NCI-H1417 treated with DMSO at 0.1 percent for 48 hours (cell line): ENCODE measurements at regions not wholly inside any gene's neighbourhood (a gene's known extent, or its start where the extent isn't known, plus 50 kb on each side); places are given as distances from the start of the nearest gene placed in this dataset.

Source experiments
- DNase-seq: peaks from one replicate; lab custom pipeline; 2025; lab: John Stamatoyannopoulos, UW

DNA sequence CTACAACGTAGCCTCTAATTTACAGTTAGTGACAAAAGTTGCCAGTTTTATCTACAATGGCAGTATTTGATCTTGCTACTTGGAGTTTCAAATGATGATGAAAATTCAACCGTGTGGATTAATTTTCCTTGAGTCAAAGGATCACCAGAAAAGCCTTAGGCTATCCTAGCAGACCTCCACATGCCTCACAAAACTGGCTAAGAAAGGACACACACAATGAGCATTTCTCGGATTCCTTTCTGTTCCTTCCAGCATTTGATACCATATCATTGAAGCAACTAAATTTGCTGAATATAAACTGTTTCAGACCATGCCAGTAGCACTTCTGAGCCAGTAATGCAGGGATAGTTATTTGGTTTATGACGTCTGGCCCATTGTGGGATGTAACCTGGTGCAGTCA is 587.4 kb upstream of the MDFIC2 start:
- DNase-seq, result no peak

DNA sequence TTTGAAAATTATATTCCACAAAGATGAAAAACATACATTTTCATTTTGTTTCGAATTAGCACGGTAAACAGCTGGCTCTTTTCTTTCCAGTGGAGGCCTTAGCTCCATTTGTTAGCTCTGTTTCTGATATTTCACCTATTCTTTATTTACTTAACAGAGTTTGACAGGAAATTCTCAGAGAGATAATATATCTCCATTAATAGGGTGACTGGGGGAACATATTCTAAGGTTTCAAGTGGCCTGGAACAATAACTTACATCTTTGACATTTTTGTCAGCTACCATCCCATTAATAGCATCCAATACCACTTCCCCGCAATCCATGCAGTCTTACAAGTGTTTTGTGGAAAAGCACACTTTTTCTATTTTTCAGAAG is 577.6 kb upstream of the MDFIC2 start:
- DNase-seq, result no peak

DNA sequence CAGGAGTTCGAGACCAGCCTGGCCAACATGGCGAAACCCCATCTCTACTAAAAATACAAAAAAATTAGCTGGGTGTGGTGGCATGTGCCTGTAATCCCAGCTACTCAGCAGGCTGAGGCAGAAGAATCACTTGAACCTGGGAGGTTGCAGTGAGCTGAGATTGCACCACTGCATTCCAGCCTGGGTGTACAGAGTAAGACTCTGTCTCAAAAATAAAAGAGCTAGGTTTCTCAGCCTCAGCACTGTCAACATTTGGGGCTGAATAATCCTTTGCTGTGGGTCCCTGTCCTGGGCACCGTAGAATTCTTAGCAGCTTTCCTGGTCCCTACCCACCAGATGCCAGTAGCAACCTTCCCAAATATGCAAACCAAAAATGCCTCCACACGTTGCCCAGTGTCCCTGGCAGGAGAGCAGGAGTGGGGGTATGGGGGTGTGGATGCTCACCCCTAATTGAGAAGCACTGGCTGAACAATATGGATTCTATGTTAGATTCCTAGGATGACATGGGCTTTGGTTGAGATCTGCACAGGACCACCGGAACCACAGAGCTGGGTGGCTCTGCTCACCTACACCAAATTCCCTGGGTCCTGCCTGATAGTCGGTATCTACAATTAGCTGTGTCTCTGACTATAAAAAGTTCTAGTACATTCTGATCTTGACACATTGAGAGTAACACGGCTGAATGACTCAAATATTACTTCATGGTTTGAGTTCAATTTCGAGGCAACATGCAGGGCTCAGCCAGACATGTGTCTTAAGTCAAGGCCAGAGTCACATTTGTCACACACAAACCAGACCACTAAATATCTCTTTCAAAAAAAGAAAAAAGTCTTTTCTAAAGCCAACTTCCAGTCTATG is 577.0 kb upstream of the MDFIC2 start:
- DNase-seq, result no peak

DNA sequence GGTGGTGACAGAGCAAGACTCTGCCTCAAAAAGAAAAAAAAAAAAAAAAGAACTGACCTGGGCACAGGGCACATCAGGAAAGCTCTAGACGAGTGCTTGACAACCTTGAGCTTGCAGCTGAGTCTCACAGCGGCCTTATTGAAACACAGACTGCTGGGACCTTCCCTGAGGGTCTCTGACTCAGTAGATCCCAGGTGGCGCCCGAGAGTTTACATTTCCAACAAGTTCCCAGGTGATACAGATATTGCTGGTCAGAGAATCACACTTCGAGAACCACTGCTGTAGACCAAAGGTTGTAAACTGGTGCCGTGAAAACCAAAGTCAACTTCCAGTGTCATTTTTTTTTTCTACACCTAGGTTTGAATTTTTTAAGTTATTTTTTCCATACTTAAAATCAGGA is 573.2 kb upstream of the MDFIC2 start:
- DNase-seq, result no peak

DNA sequence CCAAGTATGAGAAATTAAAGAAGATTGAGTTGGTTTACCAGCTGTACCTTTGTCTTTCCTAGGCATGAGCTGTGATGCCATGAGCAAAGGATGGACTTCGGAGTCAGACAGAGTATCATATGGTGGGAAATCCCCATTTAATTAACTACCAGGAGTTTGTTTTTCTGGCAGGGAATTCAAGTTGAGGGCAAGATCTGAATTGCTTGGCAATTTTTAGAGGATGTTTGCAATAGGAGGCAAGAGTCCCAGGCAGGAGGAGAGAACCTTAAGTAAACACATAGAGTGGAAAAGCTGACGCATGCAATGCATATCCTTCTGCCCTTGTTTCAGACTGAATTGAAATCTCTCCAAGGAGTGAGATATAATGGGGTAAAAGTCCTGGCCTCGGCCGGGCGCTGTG is 569.7 kb upstream of the MDFIC2 start:
- DNase-seq, result no peak

DNA sequence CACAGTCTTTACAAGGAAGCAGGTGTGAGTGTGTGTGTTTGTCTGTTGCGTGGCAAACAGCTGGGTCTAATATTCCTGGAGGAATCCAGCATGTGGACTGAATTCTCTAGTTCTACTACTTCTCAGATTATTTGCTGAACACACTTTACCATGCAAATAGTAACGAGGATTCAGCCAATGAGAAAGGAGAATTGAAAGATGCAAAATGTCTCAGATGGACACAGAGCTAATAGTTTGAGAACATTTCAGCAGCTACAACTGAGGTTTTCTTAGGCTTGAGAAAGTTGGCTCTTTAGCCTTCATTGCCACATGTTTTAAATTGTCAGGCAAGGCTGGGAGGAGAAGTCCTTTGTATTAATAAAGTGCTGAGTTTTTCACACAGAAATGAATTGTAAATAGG is 568.0 kb upstream of the MDFIC2 start:
- DNase-seq, result no peak

DNA sequence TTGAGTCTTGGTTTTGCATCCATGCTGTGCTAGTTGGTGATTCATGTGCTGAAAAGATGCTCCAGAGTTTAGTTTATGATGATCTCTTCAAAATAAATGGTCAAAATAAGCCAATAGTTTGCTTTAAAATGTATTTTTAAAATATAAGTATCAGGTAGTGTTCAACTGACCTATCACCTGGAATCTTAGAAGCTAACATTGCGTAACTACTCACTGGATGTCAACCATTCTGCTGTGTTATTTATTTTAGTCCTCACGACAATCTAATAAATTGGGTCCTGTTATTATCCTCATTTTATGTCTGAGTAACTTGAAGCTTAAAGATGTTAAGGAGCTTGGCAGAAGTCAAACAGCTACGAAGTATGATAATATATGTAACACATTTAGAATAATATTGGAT is 563.7 kb upstream of the MDFIC2 start:
- DNase-seq, result no peak

DNA sequence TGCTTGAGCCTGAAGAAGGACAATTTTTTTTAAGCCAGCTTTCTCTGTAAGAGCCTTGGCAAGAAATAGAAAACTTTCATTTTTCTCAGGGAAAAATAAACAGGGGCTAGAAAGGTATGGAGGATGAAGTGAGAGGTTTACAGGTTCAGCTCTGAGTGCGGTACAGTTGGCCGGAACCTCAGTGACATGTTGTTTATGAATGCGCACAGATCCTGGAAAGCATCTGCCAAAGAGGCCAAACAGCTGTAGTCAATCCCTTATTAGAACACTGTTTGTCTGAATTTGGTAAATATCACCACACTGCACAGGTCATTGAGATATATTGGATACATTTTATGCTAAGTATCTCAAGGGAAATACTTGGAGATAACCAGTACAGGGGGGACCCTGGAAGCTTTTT is 561.8 kb upstream of the MDFIC2 start:
- DNase-seq, result no peak

DNA sequence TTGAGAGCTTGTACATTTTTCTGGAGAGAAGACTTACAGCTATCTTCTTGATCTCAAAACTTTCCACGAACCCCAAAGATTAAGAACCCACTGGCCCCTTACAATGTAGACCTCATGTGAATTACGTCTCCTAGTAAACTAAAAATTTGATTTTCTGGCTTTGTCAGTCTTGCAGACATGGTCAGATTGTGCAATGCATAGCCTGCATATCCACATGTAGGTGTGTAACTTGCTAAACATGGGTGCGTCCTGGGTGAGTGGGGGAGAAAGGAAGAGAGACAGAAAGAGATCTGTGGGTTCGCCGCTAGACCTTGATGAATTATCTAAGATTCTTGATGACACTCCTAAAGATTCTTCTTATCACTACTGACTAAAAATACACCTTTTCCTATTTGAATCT is 561.2 kb upstream of the MDFIC2 start:
- DNase-seq, result no peak

DNA sequence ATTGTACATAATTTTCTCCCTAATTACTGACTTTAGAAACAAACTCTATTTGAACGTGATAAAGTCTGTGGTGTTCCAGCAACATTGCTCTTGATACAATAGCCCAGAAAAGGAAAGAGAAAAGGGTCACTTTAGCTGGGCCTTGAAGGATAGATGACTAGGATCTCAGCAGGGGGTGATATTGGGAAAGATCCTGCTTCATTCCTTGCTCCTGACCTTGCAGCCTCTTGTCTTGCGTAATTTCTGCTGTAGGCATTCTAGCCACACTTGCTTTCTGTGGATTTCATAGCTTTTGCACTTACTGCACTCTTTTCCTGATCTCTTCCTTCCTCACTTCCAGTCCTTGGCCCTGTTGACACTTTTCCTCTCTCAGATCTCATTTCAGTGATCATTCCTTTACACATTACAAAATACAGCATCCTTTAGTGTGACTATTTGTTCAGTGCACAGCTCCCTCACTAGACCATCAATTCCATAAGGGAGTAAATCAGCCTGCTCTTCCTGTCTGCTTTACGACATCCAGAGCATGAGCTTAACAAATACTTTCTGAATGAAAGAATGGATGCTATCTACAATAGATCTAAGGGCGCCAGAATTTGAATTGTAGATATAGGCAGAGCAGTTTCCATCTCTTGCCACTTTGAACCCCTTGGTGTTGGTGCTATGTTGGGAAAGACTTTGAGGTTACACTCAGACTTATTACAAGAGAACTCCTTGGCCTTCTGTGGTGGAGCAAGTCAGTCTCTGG is 559.6 kb upstream of the MDFIC2 start:
- DNase-seq, result no peak

DNA sequence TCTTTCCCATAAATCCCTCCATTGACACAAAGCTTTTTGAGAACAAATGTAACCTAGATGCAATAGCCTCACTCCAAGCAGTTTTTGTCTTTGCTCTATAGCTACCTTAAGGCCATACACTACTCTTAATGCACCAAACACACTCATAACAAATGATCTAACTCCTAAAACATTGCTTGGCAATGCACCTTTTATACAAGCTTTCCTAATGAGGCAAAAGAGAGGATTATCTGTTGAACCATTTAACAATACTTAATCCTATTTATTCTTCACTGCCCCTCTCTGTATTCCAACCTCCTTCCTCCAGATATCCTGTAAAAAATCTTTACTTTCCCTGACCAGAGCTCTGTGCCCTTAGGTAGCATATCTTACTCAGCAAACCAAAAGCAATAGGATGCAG is 558.1 kb upstream of the MDFIC2 start:
- no peak for DNase-seq

DNA sequence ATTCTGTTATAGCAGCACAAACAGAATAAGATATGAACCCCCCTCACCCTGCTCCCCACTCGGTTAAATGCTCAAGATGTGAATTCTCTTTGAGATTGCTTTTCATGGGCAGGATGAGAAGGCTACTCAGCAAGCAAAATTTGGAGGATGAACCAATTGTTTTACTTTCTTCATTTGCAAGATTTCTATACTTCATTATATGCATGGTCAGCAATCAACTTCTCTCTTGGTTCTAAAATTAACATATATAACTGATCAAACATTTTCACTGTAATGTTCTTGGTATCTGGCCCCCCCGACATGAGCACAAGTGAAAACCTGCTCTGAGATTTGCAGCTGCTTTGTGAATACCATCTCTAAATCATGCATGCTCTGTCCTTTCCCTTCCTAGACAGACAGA is 556.1 kb upstream of the MDFIC2 start:
- DNase-seq, result no peak

DNA sequence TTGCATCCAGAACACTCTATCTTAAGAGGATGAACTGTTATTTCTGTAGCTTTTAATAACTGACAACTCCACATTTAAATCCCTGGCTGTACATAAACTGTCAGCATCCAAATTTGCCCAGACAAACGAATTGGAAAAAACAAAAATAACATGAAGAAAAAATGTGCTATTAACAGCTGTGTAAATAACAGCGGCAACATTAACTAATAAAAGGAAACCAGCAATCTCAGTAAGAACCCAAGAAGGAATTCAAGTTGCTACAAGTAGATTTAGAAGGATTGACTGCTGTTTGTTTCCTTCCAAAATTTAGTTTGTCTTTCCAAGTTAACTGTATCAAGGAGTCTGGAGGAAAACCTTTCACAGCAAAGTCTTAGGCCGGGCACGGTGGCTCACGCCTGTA is 550.6 kb upstream of the MDFIC2 start:
- DNase-seq, result no peak

DNA sequence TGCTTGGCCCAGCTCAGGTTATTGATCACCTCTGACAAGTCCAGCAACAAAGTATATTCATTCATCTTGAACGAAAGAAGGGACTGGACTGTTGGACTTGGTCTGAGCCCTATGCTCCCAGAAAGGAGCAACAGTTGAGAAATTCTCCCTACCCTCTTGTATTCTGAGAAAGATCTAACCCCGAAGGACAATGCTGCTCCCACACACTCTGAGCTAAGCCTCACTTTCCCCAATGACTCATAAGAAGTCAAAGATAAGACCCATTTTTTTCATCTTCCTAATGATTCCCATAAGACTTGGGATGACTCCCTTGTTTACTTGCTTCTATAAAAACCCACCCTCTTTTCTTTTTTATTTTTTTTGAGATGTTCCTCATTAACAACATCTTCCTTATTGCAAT is 549.4 kb upstream of the MDFIC2 start:
- no peak for DNase-seq

DNA sequence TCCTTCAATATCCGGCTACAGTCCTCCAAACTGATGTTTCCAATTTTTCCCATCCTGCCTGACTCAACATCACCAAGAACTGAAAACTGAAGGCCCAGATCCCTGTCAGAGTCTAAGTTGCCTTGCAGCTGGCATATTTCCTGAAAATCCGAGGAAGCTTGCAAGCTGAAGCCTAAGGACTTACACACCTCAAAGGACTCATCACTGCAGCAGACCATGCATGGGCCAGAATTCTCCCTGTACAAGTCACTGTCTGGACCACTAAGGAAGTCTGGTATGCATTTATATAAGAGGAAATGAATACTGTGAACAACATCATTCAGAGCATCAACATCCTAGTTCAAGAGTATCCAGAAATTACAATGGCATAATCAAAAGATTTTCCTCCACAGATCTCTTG is 548.8 kb upstream of the MDFIC2 start:
- DNase-seq, result no peak

DNA sequence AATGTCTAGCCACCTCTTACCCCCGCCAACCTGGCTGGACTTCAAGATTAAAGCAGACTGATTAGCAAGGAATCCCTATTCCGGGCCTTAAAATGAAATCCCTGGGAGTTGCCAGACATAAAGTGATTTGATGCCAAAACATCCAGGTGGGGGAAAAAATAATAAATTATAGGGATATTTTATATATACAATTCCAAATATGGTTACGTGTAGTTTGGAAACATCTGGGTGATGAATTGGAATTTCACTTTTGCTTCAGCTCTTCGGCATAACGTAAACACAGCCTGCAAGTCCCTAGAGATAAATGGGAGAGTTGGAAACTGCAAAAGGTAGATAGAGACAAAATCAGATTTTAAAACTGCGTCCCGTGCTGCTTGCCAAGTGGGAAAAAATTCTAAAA is 545.5 kb upstream of the MDFIC2 start:
- DNase-seq, result no peak

DNA sequence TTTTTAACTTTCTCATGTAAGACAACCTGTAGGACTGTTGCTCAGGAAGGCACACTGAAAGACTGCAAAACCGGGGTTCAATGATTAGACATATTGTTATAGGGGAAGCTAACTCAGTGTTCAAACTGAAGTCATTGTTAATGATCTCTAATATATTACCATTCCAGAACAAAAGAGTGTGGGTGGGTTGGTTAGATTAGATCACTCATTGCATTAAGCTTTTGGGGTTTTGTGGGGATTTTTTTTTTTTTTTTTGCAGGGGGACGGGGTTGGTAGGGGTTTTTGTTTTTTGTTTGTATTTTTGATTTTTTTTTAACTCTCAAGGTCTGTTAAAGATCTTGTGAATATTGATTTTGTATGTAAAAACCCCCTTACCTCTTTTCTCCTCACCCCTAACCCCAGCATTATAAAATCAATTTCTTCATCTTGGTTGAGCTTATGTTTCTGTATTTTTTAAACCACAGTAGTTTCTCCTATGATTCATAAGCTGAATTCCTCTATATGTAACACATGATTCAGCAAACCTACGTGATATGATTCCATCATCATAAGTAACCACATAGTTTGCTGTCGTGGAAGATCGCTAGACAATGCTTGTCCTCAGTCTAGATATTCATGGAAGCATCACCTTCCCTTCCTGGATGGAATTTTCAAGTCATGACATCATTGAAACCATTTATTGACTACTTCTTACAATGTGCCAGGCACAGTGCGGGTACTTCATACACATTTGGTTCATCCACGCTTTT is 544.1 kb upstream of the MDFIC2 start:
- DNase-seq, result no peak

DNA sequence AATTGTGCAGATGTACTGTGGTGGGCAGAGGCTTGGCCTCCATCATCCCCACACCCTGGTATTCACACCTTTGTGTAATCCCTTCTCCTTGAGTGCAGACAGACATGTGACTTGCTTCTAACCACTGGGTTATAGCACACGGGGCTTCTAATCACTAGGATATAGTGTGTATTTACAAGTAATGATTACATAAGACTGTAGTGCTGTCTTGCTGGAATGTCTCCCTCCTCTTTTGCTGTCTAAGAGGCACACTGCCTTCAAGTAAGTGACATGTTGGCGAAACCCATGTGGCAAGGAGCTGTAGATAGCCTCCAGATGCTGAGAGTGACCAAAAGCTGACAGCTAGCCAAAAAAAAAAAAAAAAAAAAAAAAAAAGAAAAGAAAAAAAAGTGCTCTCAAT is 542.7 kb upstream of the MDFIC2 start:
- no peak for DNase-seq

DNA sequence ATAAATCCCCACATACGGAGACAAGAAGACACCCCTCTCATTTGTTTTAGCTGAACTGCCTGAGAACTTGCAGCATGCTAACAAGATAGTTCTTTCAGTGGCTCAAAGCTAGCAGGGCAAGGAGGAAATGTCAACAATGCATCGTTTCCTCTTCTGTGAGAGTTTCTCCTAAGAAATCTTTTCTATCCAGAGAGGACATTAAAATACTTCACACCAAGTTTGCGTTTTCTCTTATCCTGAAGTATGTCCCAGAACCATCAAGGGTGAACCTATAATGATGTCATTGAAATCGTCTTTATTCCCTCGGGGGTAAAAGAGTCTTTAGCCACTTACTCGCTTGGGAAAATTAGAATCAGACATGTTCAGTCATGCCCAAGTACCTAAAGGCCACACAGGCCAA is 541.7 kb upstream of the MDFIC2 start:
- no peak for DNase-seq

DNA sequence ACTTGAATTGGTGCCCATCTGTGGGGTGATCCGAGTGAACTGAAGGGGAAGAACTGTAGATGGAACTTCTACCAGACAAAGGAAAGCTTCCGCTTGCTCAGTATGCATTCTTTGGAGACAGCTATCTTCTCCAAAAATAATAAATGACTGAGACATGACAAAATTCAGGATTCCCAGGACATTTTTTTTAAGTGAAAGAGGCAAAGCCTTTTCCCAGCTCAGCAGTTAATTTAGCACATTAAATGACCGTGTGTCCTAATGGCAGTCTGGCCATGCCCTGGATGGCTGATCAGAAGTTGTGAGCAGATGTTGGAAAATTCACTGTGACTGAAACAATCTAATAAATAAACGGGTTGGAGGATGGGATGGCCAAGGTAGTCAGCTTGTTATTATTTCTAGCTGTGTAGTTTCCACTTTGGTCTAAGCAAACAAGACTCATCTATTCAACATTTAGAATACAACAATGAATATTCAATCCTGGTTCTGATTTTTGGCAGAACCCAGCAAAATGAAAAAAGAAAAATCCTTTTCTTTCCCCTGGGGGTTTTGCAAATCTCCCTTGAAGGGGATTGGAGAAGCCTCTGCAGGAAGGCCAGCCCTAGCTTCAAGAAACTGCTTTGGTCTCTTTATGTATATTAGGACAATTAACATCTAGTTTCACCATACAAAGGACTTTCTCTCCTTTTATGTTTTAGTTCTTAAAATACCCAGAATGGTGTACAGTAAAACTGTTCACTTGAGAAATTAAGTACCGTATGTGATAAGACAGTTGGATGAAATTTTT is 540.9 kb upstream of the MDFIC2 start:
- no peak for DNase-seq

DNA sequence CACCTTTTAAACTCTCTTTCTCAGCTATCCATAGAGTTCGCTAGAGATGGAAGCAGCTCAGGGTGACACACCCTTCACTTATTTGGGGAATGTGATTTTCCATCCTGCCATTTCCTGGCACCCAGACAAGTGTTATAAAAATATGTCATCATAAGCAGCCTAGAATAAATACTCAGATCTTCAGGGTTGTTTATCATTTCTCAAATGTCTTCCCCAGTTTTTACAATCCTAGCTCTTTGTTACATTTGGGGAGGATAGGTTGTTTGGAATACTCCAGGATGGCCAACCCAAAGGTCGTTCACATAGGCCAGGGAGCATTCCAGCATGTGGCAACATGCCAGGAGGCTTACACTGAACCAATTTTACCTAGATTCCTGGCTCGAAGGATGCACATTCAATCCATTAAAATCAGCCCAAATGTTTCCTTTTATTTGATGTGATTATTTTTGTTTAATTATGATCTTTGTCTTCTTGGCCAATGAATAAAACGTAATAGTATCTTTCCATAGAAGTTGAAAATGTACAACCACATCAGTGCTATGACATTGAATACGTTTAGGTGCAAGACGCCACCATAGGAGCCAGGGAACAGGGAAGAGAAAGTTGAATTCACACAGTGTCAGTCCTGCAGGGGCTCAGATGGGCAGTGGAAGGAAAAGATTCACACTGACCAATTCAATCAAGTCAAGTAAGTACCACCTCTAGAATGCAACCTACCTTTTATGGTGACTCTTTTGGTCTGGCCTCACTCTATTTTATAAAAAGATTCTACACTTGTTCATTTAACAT is 537.7 kb upstream of the MDFIC2 start:
- no peak for DNase-seq
